ENCODE measurements at regions not wholly inside any gene's neighbourhood (a gene's known extent, or its start where the extent isn't known, plus 50 kb on each side); places are given as distances from the start of the nearest gene placed in this dataset.

DNA sequence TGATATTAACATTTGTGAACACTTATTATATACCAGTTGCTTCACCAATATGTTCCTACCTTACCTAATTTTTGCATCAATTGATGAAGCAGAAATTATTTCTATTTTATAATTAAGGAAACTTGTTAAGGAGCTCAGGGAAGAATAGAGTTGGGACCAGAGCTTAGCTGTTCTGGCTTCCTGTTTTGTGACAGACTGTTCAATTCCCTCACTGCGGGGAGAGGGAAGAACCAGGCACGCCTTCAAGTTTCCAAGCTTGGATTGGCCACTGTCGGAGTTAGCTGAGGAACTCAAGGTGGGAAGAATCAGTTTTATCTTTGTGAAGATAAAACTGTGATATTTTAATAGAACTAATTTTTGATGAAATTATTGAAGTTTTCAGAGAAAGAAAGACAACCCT, 142.3 kb upstream of the LMO4 start:
- DNase-seq (no peak), FAIRE-seq (no peak)
- Histone ChIP-seq H3K9me3 (ENCODE audit: control insufficient read depth in 2 of 2, insufficient read depth in 1 of 2, low read depth in 1 of 2, low read length in 1 of 2) (no peaks in the 10 kb centered on the region), H3K4me3 (ENCODE audit: low read depth in 1 of 3, low read length in 3 of 3) (no peak overlapping the region), H3K27me3 (ENCODE audit: control insufficient read depth in 3 of 3, insufficient read depth in 3 of 3, low read length in 3 of 3) (no peaks in the 10 kb centered on the region), H3K27ac (ENCODE audit: low read depth in 1 of 3, low read length in 2 of 3) (no peak overlapping the region), H3K36me3 (ENCODE audit: control insufficient read depth in 3 of 3, insufficient read depth in 2 of 3, low read depth in 1 of 3, low read length in 3 of 3) (no peaks in the 10 kb centered on the region), H3K4me1 (ENCODE audit: control insufficient read depth in 3 of 3, insufficient read depth in 2 of 3, low read depth in 1 of 3, low read length in 2 of 3) (no peaks in the 10 kb centered on the region)
- 74 to 78% (median 76%) methylated on average over 3 of the region's 3 CpGs for WGBS, 3 donors

DNA sequence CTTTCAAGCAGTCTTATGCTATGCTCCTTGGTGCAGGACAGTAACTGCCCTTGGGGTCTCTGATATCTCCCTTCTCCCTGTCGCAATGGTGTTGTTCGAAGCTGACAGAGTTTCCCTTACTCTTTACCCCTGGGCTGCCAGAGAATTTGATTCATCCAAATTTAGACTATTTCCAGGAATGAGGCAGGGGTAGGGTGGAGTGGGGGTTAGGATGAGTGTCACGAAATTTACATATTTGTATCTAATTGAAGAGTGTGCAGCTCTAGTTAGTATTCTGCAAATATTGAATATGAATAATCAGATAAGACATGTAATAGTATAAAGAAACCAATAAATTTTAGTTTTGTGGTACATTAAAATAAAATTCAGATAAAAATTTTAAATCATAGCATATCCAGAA, 140.0 kb upstream of the LMO4 start:
- 83 to 85% (median 85%) methylated on average over 3 of the region's 3 CpGs for WGBS, 3 donors
- Histone ChIP-seq H3K4me1 (ENCODE audit: control insufficient read depth in 3 of 3, insufficient read depth in 2 of 3, low read depth in 1 of 3, low read length in 2 of 3) (no peaks in the 10 kb centered on the region), H3K27me3 (ENCODE audit: control insufficient read depth in 3 of 3, insufficient read depth in 3 of 3, low read length in 3 of 3) (no peaks in the 10 kb centered on the region), H3K4me3 (ENCODE audit: low read depth in 1 of 3, low read length in 3 of 3) (no peak overlapping the region), H3K36me3 (ENCODE audit: control insufficient read depth in 3 of 3, insufficient read depth in 2 of 3, low read depth in 1 of 3, low read length in 3 of 3) (no peaks in the 10 kb centered on the region), H3K27ac (ENCODE audit: low read depth in 1 of 3, low read length in 2 of 3) (no peak overlapping the region), H3K9me3 (ENCODE audit: control insufficient read depth in 2 of 2, insufficient read depth in 1 of 2, low read depth in 1 of 2, low read length in 1 of 2) (no peaks in the 10 kb centered on the region)
- no peak for DNase-seq
- no peak for FAIRE-seq

DNA sequence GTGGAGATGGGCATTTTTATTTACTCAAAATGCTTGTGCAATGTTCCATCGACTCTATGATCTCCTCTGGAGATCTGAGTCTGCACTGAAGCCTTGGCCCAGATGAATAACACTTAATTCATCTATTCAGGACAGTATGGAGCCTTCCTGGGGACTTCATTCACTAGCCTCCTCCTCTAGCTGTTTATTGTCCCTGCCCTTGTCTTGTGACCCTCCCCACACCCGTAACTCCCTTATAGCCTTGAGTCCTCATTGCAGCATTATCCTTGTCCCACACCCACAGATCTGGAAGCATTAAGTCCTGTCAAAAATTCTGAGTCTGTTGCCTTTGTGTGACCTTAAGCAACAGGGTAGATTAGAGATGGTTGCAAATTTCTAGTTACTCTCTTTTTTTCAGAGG, 138.3 kb upstream of the LMO4 start:
- WGBS, 3 donors, result 38 to 59% (median 45%) methylated on average over 2 of the region's 2 CpGs
- FAIRE-seq (no peak), DNase-seq (no peak)

DNA sequence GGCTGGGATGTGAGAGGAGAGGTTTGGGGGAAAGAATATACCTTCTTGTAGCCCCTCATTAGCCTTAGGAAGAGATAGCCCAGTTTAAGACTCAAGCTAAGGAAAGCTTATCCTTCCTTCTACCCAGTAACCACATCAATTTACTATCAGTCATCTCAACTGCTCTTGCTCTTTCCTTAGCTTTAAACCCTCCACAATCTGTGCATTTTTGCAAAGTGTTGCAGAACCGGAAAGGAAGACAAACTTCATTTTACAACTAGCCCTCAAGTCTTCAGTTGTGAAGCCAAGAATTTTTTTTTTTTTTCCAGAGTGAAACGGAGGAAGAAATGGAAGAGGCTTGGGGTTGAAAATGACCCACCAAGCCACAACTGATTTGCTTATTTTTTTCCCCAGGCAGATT, 137.0 kb upstream of the LMO4 start:
- Histone ChIP-seq H3K27me3 (ENCODE audit: control insufficient read depth in 3 of 3, insufficient read depth in 3 of 3, low read length in 3 of 3) (no peaks in the 10 kb centered on the region), H3K36me3 (ENCODE audit: control insufficient read depth in 3 of 3, insufficient read depth in 2 of 3, low read depth in 1 of 3, low read length in 3 of 3) (no peaks in the 10 kb centered on the region), H3K4me1 (ENCODE audit: control insufficient read depth in 3 of 3, insufficient read depth in 2 of 3, low read depth in 1 of 3, low read length in 2 of 3) (no peaks in the 10 kb centered on the region), H3K9me3 (ENCODE audit: control insufficient read depth in 2 of 2, insufficient read depth in 1 of 2, low read depth in 1 of 2, low read length in 1 of 2) (no peaks in the 10 kb centered on the region), H3K4me3 (ENCODE audit: low read depth in 1 of 3, low read length in 3 of 3) (no peak overlapping the region), H3K27ac (ENCODE audit: low read depth in 1 of 3, low read length in 2 of 3) (no peak overlapping the region)
- no peak for FAIRE-seq
- WGBS, 3 donors, result 54 to 63% (median 58%) methylated on average over 2 of the region's 2 CpGs
- DNase-seq, result no peak

More for the DNA sequence above, 138.3 kb upstream of the LMO4 start:
- H3K4me3 ChIP-seq (ENCODE audit: low read depth in 1 of 3, low read length in 3 of 3), result no peak overlapping the region
- no peak overlapping the region for H3K27ac ChIP-seq (ENCODE audit: low read depth in 1 of 3, low read length in 2 of 3)
- H3K9me3 ChIP-seq (ENCODE audit: control insufficient read depth in 2 of 2, insufficient read depth in 1 of 2, low read depth in 1 of 2, low read length in 1 of 2), result no peaks in the 10 kb centered on the region
- no peaks in the 10 kb centered on the region for H3K4me1 ChIP-seq (ENCODE audit: control insufficient read depth in 3 of 3, insufficient read depth in 2 of 3, low read depth in 1 of 3, low read length in 2 of 3)
- no peaks in the 10 kb centered on the region for H3K27me3 ChIP-seq (ENCODE audit: control insufficient read depth in 3 of 3, insufficient read depth in 3 of 3, low read length in 3 of 3)
- no peaks in the 10 kb centered on the region for H3K36me3 ChIP-seq (ENCODE audit: control insufficient read depth in 3 of 3, insufficient read depth in 2 of 3, low read depth in 1 of 3, low read length in 3 of 3)

DNA sequence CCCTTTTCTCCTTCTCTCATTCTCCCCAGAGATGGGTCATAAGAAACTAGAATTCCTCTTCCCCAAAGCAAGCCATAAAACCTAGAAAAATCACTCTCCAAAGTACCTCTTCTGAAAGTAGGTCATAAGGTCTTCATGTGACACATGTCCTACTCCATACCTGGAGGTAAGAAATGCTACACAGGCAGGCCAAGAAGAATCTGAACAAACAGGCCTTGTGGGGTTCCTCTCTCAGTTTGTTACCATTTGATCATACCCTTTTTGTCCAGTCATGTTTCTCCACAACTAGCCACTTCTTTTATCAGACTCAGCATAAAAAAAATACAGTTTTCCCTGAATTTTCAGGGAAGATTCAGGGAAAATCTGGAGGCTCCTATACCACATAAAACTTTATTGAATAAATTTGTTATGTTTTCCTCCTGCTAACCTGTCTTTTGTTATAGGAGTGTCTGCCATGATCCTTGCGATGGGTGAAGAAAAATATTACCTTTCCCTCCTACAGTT, 134.4 kb upstream of the LMO4 start:
- FAIRE-seq (no peak), DNase-seq (no peak)
- no peaks in the 10 kb centered on the region for H3K4me1 ChIP-seq (ENCODE audit: control insufficient read depth in 3 of 3, insufficient read depth in 2 of 3, low read depth in 1 of 3, low read length in 2 of 3)
- 93 to 98% (median 97%) methylated on average over 1 of the region's 1 CpG for WGBS, 3 donors
- H3K4me3 ChIP-seq (ENCODE audit: low read depth in 1 of 3, low read length in 3 of 3), result no peak overlapping the region
- H3K9me3 ChIP-seq (ENCODE audit: control insufficient read depth in 2 of 2, insufficient read depth in 1 of 2, low read depth in 1 of 2, low read length in 1 of 2), result no peaks in the 10 kb centered on the region
- no peaks in the 10 kb centered on the region for H3K36me3 ChIP-seq (ENCODE audit: control insufficient read depth in 3 of 3, insufficient read depth in 2 of 3, low read depth in 1 of 3, low read length in 3 of 3)
- no peak overlapping the region for H3K27ac ChIP-seq (ENCODE audit: low read depth in 1 of 3, low read length in 2 of 3)
- H3K27me3 ChIP-seq (ENCODE audit: control insufficient read depth in 3 of 3, insufficient read depth in 3 of 3, low read length in 3 of 3), result peaks cover 0 to 3% (median 0%) of the 10 kb centered on the region in 3 donors

DNA sequence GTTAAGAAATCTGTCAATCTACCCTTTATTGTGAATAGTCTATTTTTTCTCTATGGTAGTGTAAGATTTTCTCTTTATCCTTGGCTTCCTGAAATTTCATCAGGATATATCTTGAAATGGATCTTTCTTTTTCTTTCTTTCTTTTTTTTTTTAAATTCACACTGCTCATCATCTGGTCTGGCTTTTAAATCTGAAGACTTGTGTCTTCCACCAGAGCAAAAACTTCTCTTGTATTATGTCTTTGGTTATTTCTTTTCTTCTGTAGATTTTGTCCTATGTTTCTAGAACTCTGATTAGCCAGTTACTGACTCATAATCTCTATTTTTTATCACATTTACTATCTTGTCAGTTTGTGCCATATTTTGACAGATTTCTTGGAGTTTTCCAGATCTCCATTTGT, 133.8 kb upstream of the LMO4 start:
- no peak for DNase-seq
- Histone ChIP-seq H3K27ac (ENCODE audit: low read depth in 1 of 3, low read length in 2 of 3) (no peak overlapping the region), H3K4me3 (ENCODE audit: low read depth in 1 of 3, low read length in 3 of 3) (no peak overlapping the region), H3K9me3 (ENCODE audit: control insufficient read depth in 2 of 2, insufficient read depth in 1 of 2, low read depth in 1 of 2, low read length in 1 of 2) (no peaks in the 10 kb centered on the region), H3K27me3 (ENCODE audit: control insufficient read depth in 3 of 3, insufficient read depth in 3 of 3, low read length in 3 of 3) (peaks cover 0 to 3% (median 0%) of the 10 kb centered on the region in 3 donors), H3K36me3 (ENCODE audit: control insufficient read depth in 3 of 3, insufficient read depth in 2 of 3, low read depth in 1 of 3, low read length in 3 of 3) (no peaks in the 10 kb centered on the region), H3K4me1 (ENCODE audit: control insufficient read depth in 3 of 3, insufficient read depth in 2 of 3, low read depth in 1 of 3, low read length in 2 of 3) (no peaks in the 10 kb centered on the region)
- FAIRE-seq, result no peak

DNA sequence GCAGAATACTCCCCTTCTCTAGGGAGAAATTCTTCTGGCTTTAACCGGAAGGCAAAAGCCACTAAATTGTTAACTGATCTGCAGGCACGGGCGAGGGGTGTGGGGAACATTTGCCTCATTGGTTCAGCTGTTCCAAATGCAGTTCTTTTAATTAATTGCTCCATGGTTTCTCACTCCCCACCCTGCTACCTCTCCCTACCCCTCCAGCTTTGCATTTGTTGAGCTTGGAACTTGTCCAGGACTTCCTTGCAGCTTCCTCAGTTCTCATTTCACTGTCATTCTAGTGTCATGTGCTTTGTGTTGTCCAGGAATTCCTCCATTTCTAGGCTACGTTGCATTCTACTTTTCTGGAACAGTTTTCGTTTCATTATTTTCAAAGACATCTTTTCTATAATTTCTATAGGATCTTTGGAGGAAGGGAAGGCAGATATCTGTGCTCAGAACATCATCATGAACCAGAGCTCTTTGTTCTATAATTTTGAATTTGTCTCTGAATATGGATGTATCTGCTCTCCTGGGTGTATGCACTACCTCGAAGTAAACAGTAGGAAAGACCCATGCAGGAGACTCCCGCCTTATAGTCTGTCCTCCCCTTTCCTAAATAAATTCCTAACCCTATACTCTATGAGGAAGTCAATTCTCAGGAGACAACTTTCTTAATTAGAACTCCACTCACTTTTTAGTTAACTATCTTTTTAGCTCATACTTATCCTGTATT, 132.4 kb upstream of the LMO4 start:
- FAIRE-seq, result no peak
- Histone ChIP-seq H3K27ac (ENCODE audit: low read depth in 1 of 3, low read length in 2 of 3) (no peak overlapping the region), H3K27me3 (ENCODE audit: control insufficient read depth in 3 of 3, insufficient read depth in 3 of 3, low read length in 3 of 3) (peaks cover 0 to 3% (median 0%) of the 10 kb centered on the region in 3 donors), H3K4me1 (ENCODE audit: control insufficient read depth in 3 of 3, insufficient read depth in 2 of 3, low read depth in 1 of 3, low read length in 2 of 3) (no peaks in the 10 kb centered on the region), H3K4me3 (ENCODE audit: low read depth in 1 of 3, low read length in 3 of 3) (no peak overlapping the region), H3K9me3 (ENCODE audit: control insufficient read depth in 2 of 2, insufficient read depth in 1 of 2, low read depth in 1 of 2, low read length in 1 of 2) (no peaks in the 10 kb centered on the region), H3K36me3 (ENCODE audit: control insufficient read depth in 3 of 3, insufficient read depth in 2 of 3, low read depth in 1 of 3, low read length in 3 of 3) (no peaks in the 10 kb centered on the region)
- DNase-seq, result no peak
- 74 to 88% (median 81%) methylated on average over 7 of the region's 7 CpGs for WGBS, 3 donors

DNA sequence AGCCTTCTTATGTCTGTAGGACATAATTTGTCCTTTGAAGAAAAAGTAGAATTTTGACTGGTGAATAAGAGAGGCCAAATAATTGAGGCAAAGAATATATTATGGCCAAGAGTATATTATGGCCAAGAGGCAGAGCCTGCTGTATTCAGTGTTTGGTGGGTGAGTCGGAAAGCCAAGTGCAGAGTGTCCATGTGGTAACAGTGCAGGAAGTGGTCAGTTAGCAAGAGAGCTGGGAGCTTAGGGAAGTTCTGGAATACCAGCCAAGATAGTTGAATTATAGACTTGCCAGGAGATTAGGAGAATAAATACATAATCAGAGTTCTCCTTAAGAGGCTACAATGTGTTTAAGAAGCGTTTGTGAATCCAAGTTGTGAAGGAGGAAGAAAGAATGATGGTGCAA, 131.5 kb upstream of the LMO4 start:
- Histone ChIP-seq H3K4me1 (ENCODE audit: control insufficient read depth in 3 of 3, insufficient read depth in 2 of 3, low read depth in 1 of 3, low read length in 2 of 3) (no peaks in the 10 kb centered on the region), H3K36me3 (ENCODE audit: control insufficient read depth in 3 of 3, insufficient read depth in 2 of 3, low read depth in 1 of 3, low read length in 3 of 3) (no peaks in the 10 kb centered on the region), H3K4me3 (ENCODE audit: low read depth in 1 of 3, low read length in 3 of 3) (no peak overlapping the region), H3K27ac (ENCODE audit: low read depth in 1 of 3, low read length in 2 of 3) (no peak overlapping the region), H3K9me3 (ENCODE audit: control insufficient read depth in 2 of 2, insufficient read depth in 1 of 2, low read depth in 1 of 2, low read length in 1 of 2) (no peaks in the 10 kb centered on the region), H3K27me3 (ENCODE audit: control insufficient read depth in 3 of 3, insufficient read depth in 3 of 3, low read length in 3 of 3) (peaks cover 0 to 3% (median 0%) of the 10 kb centered on the region in 3 donors)
- no peak for DNase-seq
- WGBS, 3 donors, result 50 to 67% (median 63%) methylated on average over 2 of the region's 2 CpGs
- FAIRE-seq, result no peak

DNA sequence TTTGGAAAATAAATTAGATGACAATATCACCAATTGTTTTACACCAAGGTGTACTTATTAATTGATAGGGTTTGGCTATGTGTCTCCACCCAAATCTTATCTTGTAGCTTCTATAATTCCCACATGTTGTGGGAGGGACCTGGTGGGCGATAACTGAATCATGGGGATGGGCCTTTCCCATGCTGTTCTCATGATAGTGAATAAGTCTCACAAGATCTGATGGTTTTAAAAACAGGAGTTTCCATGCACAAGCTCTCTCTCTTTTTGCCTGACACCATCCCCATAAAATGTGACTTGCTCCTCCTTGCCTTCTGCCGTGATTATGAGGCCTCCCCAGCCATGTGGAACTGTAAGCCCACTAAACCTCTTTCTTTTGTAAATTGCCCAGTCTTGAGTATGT, 131.0 kb upstream of the LMO4 start:
- Histone ChIP-seq H3K36me3 (ENCODE audit: control insufficient read depth in 3 of 3, insufficient read depth in 2 of 3, low read depth in 1 of 3, low read length in 3 of 3) (no peaks in the 10 kb centered on the region), H3K4me3 (ENCODE audit: low read depth in 1 of 3, low read length in 3 of 3) (no peak overlapping the region), H3K27ac (ENCODE audit: low read depth in 1 of 3, low read length in 2 of 3) (no peak overlapping the region), H3K4me1 (ENCODE audit: control insufficient read depth in 3 of 3, insufficient read depth in 2 of 3, low read depth in 1 of 3, low read length in 2 of 3) (no peaks in the 10 kb centered on the region), H3K9me3 (ENCODE audit: control insufficient read depth in 2 of 2, insufficient read depth in 1 of 2, low read depth in 1 of 2, low read length in 1 of 2) (no peaks in the 10 kb centered on the region), H3K27me3 (ENCODE audit: control insufficient read depth in 3 of 3, insufficient read depth in 3 of 3, low read length in 3 of 3) (peaks cover 0 to 3% (median 0%) of the 10 kb centered on the region in 3 donors)
- FAIRE-seq (no peak), DNase-seq (no peak)
- 62 to 74% (median 66%) methylated on average over 2 of the region's 2 CpGs for WGBS, 3 donors

Data from small intestine (tissue), 7 donors.